Endothelial cell of umbilical vein (primary cell): ENCODE measurements at regions not wholly inside any gene's neighbourhood (a gene's known extent, or its start where the extent isn't known, plus 50 kb on each side); places are given as distances from the start of the nearest gene placed in this dataset.
A peak's percentile ranks its signal among the peaks of the same experiment; 100 is the strongest.

Source experiments
- BruUV-seq: library from RNA; stranded (reverse); fragments of 400-500 nt; replicated peaks from 2 replicates; lab custom pipeline; 2021; lab: Mats Ljungman, UMichigan
- CTCF ChIA-PET: fragments of 300-600, 350-600 bp; sonication (Branson Sonifier 250); formaldehyde crosslinking; loops from one replicate; lab custom pipeline; 2021; ENCODE audit warnings: antibody characterized with exemption, inconsistent platforms; lab: Charles Lee
- POLR2A ChIA-PET: fragments of 300-600, 350-600 bp; sonication (Branson Sonifier 250); formaldehyde crosslinking; loops from one replicate; lab custom pipeline; 2021; ENCODE audit warnings: antibody characterized with exemption, inconsistent platforms; lab: Charles Lee
- DNase-seq: peaks from one replicate; pipeline ENCODE4 v3.0.0-alpha.2; 2011; ENCODE audit warnings: low read depth, low spot score
- FAIRE-seq: peaks from 2 replicates; lab custom pipeline; 2011; peaks lifted over from hg19 to GRCh38; lab: Jason Lieb, UNC
- H2AFZ ChIP-seq: 2 replicates; pipeline ENCODE4 v1.6.0; 2012; ENCODE audit warnings: low read depth, low read length, control low read depth, inconsistent platforms
- H3K27ac ChIP-seq: 2 replicates; pipeline ENCODE4 v1.5.1; 2011; ENCODE audit warnings: low read depth, mild to moderate bottlenecking, control low read depth, low read length, moderate library complexity; ENCODE audit not compliant: insufficient read depth
- H3K27me3 ChIP-seq, 2 experiments: 2 replicates each; pipeline versions ENCODE4 v1.6.0 to v1.6.1; 2011; ENCODE audit warnings: low read length in 2 of 2, mixed read lengths in 1 of 2; ENCODE audit not compliant: control insufficient read depth in 2 of 2, insufficient read depth in 2 of 2
- H3K36me3 ChIP-seq, 2 experiments: 2 replicates in 1 of 2; 3 replicates in 1 of 2; pipeline ENCODE4 v1.5.1; 2011; ENCODE audit warnings: low read length in 2 of 2, mild to moderate bottlenecking in 1 of 2, moderate library complexity in 1 of 2; ENCODE audit not compliant: control insufficient read depth in 2 of 2, insufficient read depth in 2 of 2; ENCODE audit errors: extremely low read depth in 1 of 2
- H3K4me1 ChIP-seq: 3 replicates; pipeline ENCODE4 v1.5.1; 2011; ENCODE audit warnings: mild to moderate bottlenecking, low read length; ENCODE audit not compliant: control insufficient read depth, insufficient read depth; ENCODE audit errors: extremely low read depth
- H3K4me2 ChIP-seq: 2 replicates; pipeline ENCODE4 v1.6.1; 2011; ENCODE audit warnings: low read length, control low read depth, mixed read lengths; ENCODE audit not compliant: insufficient read depth
- H3K4me3 ChIP-seq, 3 experiments: fragments of 200-600 bp in 1 of 3; sonication (generic), shearing (Covaris generic) in 1 of 3; replicated peaks in 1 of 3; 2 replicates each; pipeline ENCODE4 v1.5.1; 2011 to 2016; ENCODE audit warnings: control low read depth in 3 of 3, low read length in 3 of 3, mild to moderate bottlenecking in 2 of 3, inconsistent platforms in 1 of 3, low read depth in 1 of 3, moderate library complexity in 1 of 3; ENCODE audit not compliant: insufficient read depth in 1 of 3
- H3K79me2 ChIP-seq: 2 replicates; pipeline ENCODE4 v1.6.0; 2012; ENCODE audit warnings: low read length, inconsistent platforms; ENCODE audit not compliant: control insufficient read depth, insufficient read depth
- H3K9ac ChIP-seq: replicated peaks from 2 replicates; pipeline ENCODE3; 2011; ENCODE audit warnings: low read length, control low read depth; ENCODE audit not compliant: insufficient read depth; ENCODE audit errors: extremely low read depth
- H3K9me1 ChIP-seq: replicated peaks from 3 replicates; pipeline ENCODE4 v1.6.0; 2011; ENCODE audit warnings: mild to moderate bottlenecking, low read length; ENCODE audit not compliant: control insufficient read depth, insufficient read depth; ENCODE audit errors: extremely low read depth
- H3K9me3 ChIP-seq: replicated peaks from 2 replicates; pipeline ENCODE4 v1.5.1; 2012; ENCODE audit warnings: low read length, inconsistent platforms; ENCODE audit not compliant: control insufficient read depth, insufficient read depth
- H4K20me1 ChIP-seq: replicated peaks from 2 replicates; pipeline ENCODE3; 2011; ENCODE audit warnings: mild to moderate bottlenecking, low read length; ENCODE audit not compliant: control insufficient read depth, insufficient read depth; ENCODE audit errors: extremely low read depth
- EZH2 ChIP-seq: IDR thresholded peaks from 2 replicates; pipeline ENCODE4 v1.6.1; 2012; ENCODE audit warnings: borderline replicate concordance, low read depth, mild to moderate bottlenecking, moderate library complexity, low read length, inconsistent platforms; ENCODE audit not compliant: severe bottlenecking
- FOS ChIP-seq: IDR thresholded peaks from 2 replicates; pipeline ENCODE4 v1.6.1; 2011; ENCODE audit warnings: mild to moderate bottlenecking, low read length, moderate library complexity, borderline replicate concordance; ENCODE audit not compliant: insufficient read depth
- GATA2 ChIP-seq: IDR thresholded peaks from 2 replicates; pipeline ENCODE4 v1.7.0; 2011; ENCODE audit warnings: low read depth, mild to moderate bottlenecking, moderate library complexity, mixed read lengths, low read length; ENCODE audit not compliant: insufficient read length, insufficient read depth
- JUN ChIP-seq: IDR thresholded peaks from 2 replicates; pipeline ENCODE4 v1.6.1; 2011; ENCODE audit warnings: borderline replicate concordance, low read depth; ENCODE audit not compliant: insufficient read length, insufficient read depth
- MYC ChIP-seq: IDR thresholded peaks from one replicate; pipeline ENCODE4 v1.6.1; 2011; ENCODE audit warnings: mild to moderate bottlenecking, low read depth, low read length
- POLR2A ChIP-seq: IDR thresholded peaks from 2 replicates; pipeline ENCODE4 v1.6.1; 2012; ENCODE audit warnings: low read depth, mild to moderate bottlenecking, control low read depth, low read length
- POLR2AphosphoS5 ChIP-seq: IDR thresholded peaks from 2 replicates; pipeline ENCODE4 v1.6.1; 2012; ENCODE audit warnings: low read depth, mild to moderate bottlenecking, control low read depth, low read length, moderate library complexity; ENCODE audit not compliant: insufficient read depth
- dilution Hi-C: fragments of 300-500 bp; cut with MboI; formaldehyde crosslinking; loops from one replicate; pipeline ENCODE4 v1.15.0; 2019; ENCODE audit warnings: low sequenced_read_pairs; ENCODE audit not compliant: extremely low pct_ligation_motif_present
- intact Hi-C: fragments of 100-400 bp; cut with micrococcal nuclease; formaldehyde crosslinking; loops from one replicate; pipeline ENCODE4 v1.10.0; 2022
- TF ChIP-seq, protein P1 (sequence below), 2 donors: IDR thresholded peaks; 1 replicate in 1 of 2; 2 replicates in 1 of 2; pipeline ENCODE4 v1.5.1; 2011; ENCODE audit warnings: low read length in 2 of 2, mild to moderate bottlenecking in 2 of 2, moderate library complexity in 2 of 2, control low read depth in 1 of 2, inconsistent platforms in 1 of 2, low read depth in 1 of 2; ENCODE audit not compliant: insufficient read depth in 1 of 2; ENCODE audit errors: extremely low read depth in 1 of 2
- TF ChIP-seq, protein P2 (sequence below): IDR thresholded peaks from 2 replicates; pipeline ENCODE4 v1.6.1; 2011; ENCODE audit not compliant: insufficient read depth, insufficient read length

DNA sequence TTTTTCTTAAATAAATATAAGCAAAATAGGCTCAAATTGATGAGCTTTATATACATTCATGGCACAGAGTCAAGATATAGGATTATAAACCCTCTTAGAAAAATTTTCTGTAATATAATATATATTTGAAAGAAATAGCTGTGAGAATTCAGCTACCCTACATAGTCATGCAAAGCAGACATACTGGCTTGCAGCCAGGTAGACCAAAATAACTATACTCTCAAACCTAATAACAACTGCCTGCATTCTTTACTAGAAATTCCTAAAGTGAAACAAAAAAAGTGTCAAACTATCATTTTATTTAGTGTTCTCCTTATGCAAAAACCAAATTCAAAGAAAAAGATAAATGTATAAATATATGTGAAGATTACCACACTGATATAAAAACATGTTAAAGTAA lies 1390.2 kb downstream of the C4orf33 start:
- Histone ChIP-seq H3K27me3 (no peaks in the 10 kb centered on the region), H3K9ac (no peak overlapping the region), H3K4me2 (no peak overlapping the region), H2AFZ (no peak overlapping the region), H3K27ac (no peak overlapping the region), H3K36me3 (no peaks in the 10 kb centered on the region), H3K79me2 (no peaks in the 10 kb centered on the region), H3K9me3 (no peaks in the 10 kb centered on the region), H4K20me1 (no peaks in the 10 kb centered on the region), H3K4me3 (no peak overlapping the region), H3K9me1 (no peaks in the 10 kb centered on the region), H3K4me1 (no peaks in the 10 kb centered on the region)
- intact Hi-C loops: no loop called here
- ChIA-PET CTCF (interaction anchor here (1.0 to 1.4 kb wide), 2 partner anchors 10 to 14 kb away, joined by 3 read pairs; no protein-coding TSS in a partner anchor), POLR2A (no interaction called here)
- FAIRE-seq (no peak), DNase-seq (peak; percentile 5)
- TF ChIP-seq, protein P1, sequence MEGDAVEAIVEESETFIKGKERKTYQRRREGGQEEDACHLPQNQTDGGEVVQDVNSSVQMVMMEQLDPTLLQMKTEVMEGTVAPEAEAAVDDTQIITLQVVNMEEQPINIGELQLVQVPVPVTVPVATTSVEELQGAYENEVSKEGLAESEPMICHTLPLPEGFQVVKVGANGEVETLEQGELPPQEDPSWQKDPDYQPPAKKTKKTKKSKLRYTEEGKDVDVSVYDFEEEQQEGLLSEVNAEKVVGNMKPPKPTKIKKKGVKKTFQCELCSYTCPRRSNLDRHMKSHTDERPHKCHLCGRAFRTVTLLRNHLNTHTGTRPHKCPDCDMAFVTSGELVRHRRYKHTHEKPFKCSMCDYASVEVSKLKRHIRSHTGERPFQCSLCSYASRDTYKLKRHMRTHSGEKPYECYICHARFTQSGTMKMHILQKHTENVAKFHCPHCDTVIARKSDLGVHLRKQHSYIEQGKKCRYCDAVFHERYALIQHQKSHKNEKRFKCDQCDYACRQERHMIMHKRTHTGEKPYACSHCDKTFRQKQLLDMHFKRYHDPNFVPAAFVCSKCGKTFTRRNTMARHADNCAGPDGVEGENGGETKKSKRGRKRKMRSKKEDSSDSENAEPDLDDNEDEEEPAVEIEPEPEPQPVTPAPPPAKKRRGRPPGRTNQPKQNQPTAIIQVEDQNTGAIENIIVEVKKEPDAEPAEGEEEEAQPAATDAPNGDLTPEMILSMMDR (IDR thresholded peaks at IDR 0.05; ENCODE audit: extremely low read depth in 1 of 2, insufficient read depth in 1 of 2, low read depth in 1 of 2, low read length in 2 of 2): no peak
- TF ChIP-seq FOS (no peak), POLR2AphosphoS5 (no peak), GATA2 (no peak), MYC (no peak), JUN (no peak), EZH2 (no peak), POLR2A (no peak)
- TF ChIP-seq, protein P2, sequence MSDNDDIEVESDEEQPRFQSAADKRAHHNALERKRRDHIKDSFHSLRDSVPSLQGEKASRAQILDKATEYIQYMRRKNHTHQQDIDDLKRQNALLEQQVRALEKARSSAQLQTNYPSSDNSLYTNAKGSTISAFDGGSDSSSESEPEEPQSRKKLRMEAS: no peak
- dilution Hi-C loops: no loop called here
- BruUV-seq: no TSS peak
